Fibroblast of gingiva (primary cell): ENCODE measurements at regions not wholly inside any gene's neighbourhood (a gene's known extent, or its start where the extent isn't known, plus 50 kb on each side); places are given as distances from the start of the nearest gene placed in this dataset.

Experiments used
- DNase-seq: peaks from one replicate; pipeline ENCODE4 v3.0.0-alpha.2; 2011; ENCODE audit warnings: low read depth

DNA sequence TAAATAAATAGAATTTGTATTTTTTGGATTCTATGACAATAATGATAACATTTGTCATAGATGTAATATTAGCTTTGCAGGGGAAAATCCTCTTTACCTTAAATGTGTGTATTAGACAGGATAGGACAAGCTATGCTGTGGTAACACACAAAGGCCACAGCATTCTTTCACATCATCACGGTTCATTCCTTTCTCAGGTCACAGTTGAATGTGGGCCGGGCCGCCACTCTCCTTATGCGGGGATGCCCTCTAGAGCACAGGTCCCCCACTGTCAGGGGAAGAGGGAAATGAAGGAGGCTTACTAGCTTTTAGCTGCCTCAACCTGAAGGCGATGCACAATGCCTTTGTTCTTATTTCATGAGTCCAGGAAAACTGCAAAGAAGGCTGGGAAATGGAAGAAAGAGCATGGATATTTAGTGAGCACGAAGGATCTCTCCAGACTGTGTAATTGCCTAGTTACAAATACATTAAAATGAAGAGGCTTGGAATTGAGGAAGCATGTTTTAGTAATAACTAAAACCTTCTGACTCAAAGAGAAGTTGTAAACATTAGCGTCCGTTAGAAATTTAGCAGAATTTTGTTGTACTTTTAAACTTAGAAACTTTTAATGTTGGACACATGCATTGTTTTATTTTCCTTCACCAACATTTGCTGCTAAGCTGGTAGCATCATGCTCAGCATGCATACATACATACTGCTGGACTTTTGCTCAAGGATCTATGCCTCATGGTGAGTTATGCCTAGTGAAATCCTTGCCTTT, 248.9 kb upstream of the FOXQ1 start:
- DNase-seq: peak; percentile 15

DNA sequence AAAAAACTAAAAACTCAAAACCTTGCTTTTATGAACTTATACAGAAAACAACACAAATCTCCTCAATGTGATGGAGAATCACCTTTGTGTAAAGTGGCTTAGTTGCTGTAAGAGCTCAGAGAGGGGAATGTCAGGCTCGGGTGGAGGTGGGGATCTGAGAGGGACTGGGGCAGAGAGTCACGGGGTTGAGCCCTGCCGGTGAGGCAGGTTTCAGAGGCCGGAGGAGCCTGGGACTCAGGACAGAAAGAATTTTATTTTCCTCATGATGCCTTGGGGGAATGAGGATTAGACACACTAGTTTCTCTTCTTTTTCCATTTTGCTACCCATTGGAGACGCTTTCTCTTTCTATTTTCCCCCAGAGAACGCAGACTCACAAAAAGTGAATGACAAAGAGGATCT, 252.3 kb upstream of the FOXQ1 start:
- no peak for DNase-seq

DNA sequence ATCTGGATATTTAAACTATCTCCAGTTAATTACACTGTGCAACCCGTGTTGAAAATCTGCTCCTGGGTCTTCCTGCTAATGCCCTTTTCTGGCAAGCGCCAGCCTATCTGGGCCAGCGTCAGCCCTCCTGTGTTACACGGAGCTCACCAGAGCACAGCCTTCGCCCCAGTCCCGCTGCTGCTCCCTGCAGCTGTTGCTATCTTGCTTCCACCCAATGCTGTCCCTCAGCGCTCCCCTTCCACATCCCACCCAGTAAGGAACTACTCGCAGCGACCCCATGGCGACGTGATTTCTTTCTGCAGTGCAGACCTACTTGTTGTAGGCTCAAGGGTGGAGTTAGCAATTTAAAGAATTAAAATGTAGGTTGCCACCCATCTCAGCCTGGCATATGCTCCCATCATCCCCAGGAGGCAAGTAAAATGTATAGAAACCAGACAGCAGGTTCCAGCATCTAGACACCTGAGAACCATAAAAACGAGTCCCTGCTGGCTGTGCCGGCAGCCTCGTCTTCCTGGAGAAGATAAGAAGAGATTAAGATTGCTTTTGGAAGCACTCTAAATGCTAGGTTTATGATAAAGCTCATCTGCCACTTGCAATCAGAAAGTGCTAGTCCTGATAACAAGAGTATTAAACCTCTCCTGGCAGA, 254.3 kb upstream of the FOXQ1 start:
- DNase-seq: no peak

DNA sequence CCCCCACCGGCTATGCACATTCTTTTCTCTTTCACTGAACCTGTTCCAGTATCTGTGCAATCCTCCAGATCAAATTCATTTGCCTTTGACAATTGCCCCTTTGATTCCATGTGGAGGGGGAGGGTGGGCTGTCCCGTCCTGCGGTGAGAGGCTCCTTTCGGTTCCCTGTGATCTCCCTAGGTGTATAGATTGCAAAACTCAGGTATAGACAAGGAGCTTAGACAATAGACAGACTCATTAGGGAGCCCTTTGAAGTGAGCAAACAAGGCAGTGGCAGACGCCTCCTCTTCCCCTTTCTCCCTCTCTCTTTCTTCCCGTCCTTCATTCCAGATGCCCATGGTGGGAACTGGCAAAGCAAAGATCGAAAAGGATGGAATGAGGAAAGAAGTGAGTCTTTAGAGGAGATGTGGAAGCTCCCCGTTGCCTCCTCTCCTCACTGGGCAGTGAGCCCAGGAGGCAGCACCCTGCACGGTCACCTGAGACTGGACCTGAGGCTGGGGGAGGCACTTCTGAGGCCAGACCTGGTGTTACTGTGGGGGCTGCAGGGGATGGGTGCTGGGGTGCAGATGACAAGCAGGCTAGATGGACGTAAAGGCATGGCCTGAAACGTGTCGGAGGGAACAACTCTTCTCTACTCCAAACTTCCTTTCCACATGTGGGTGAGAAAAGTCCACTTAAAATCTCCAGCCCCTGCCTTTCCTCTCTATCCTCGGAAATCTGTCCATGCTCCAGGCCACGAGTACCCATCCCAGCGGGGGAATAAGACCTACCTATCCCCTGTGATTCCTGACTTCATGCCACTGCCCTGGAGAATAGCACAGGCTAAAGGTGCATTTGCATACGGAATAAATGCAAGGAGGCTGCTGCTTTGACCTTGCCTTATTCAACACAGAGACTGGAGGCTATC, 256.6 kb upstream of the FOXQ1 start:
- DNase-seq: no peak

DNA sequence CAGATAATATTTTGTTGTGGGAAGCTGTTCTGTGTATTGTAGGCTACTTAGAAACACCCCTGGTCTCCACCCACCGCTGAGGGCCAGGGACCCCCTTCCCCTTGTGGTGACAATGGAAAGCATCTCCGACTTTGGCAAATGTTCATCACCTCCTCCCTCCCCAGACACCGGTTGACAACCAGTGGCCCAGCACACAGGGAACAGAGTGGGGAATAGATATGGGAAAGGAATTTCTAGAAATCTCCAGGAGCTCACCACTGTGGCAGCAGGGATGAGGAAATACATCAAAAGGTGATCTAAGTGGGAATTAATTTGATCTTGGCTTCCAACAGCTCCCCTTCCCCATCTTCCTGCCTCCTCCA, 257.3 kb upstream of the FOXQ1 start:
- no peak for DNase-seq

DNA sequence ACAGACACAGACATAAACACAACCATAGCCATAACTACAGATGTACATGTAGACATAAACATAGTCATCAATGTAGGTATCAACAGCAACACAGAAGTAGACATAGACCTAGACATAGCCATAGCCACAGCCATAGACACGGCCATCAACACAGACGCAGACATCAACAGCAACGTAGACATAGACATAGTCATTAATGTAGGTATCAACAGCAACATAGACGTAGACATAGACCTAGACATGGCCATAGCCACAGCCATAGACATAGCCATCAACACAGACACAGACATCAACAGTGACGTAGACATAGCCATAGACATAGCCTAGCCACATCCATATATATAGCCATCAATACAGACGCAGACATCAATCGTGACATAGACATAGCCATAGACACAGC, 258.3 kb upstream of the FOXQ1 start:
- no peak for DNase-seq

DNA sequence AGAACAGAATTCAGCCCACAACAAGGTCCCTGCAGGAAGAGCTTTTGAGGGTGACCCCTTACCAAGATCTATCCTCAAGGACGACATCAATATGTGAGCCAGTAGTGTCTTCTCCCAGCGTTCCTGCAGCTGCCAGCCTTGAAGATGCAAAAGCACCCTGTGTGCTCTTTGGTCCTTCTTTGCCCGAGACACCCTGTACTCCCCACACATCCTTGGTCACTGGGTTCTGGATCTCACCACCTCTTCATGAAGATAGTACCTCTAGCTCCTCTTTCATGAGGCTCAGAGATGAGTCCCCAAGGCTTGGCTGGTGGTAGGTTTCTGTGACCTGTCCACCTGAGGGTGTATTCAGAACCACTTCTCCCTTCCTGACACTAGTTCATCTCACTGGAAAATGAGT, 259.6 kb upstream of the FOXQ1 start:
- DNase-seq: no peak

DNA sequence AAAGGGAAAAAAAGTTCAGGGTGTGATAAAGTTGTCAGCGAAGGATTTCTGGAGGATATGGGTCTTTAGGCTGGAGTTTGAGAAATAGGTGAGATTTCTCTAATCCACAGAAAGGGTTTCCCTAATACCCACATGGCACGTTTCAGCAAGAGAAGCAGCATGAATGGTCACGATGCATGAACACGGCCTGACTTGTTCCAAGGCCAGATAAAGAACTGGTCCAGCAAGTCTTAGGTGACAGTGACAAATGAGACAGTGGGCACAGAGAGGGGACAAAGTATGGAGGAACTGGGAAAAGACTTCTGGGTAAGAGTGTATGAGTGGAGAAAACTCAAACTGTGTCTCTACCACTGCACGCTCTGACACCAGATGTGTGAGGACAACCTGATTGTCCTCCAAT, 262.0 kb upstream of the FOXQ1 start:
- no peak for DNase-seq

DNA sequence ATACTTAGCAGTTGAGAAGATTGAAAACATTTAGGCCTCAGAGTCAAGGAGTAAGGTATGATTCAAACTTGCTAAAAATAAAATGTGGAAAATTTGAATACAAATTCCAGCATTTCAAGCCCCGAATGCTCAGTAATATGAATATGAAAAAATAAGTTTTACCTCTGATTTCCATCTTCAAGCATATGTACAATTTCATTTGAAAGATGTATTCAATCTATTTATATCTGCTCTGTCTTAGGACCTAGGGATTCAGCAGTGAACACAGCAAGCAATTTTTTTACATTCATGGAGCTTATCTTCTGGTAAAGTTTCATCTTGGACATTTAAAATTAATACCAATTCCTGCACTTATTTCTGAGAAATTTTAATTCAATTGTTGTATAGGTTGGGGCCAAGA, 262.7 kb upstream of the FOXQ1 start:
- no peak for DNase-seq

DNA sequence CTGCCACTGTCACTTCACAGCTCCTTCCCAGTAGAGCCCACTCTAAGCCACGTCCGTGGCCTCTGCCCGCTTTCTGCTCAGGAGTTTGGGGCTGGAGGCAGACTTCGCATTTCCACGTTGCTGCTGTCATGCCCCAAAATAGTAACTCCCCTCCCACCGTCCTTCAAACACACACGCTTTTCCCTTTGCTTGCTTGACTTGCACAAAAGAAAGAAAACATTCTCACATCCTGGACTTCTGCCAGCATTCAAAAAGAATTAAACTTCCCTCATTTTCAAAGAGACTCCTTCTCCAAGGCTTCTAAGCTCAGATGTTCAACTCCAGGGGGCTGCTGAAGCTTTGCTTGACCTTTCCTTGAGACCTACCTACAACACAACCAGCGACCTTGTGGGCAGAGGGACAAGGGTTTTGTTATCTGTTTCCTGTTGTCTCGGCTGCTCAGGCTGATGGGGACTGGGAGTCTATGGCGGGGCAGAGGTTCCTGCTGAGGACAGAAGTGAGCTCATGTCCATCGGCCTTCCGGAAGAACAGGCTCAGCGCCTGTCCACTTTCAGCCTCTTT, 263.8 kb upstream of the FOXQ1 start:
- DNase-seq: no peak

DNA sequence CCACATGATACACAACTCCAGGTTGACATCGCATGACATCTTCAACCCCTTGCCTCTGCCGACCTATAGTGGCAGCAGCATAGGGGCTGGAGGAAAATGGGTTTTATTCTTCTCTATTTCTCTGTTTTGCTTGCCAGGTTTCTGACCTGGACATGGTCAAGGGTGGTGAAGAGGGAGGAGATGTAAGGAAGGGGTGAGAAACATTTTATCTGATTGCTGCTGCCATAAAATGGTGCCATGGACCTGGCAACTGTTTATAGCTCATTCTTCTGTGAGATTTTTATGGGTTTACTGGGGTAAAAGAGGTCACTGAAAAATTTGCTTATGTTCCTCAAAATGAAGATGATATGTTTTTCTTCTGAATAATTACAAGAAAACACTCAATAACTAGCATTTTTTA, 266.7 kb upstream of the FOXQ1 start:
- DNase-seq: no peak

DNA sequence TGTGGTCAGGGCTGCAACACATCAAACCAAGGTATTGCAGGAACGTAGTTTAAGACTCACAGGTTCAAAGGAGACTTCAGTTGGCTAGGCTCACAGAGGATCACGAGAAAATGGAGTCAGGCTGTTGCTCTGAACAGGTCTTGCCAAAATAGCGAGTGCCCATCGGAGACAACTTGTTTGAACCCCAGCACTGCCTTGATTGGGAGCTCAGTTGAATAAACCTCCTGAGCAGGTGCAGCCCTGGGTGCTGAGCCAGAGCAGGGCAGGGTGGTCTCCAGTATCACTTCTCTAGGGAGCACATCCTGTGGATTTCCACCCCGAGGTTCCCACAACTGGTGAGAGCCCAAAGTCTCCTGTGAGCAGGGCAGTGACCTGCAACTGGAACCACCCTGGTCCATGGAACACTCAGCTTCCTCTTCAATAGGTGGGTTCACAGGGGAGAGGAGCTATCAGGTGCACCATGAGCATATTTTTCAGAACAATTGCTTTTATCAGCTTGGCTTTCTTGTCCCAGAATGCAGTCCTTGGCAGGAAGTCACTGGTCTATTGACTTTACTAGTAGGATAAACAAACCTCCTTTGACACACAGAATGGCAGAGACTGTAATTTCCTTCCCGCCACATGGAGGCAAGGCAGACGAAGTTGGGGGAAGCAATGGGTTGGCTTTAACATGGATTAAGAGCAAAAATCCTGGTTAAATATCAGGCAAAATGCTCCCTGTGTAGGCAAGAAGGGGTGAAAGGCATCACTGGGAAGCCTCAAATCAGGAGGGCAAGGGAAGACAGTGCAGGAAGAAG, 267.7 kb upstream of the FOXQ1 start:
- DNase-seq: no peak

DNA sequence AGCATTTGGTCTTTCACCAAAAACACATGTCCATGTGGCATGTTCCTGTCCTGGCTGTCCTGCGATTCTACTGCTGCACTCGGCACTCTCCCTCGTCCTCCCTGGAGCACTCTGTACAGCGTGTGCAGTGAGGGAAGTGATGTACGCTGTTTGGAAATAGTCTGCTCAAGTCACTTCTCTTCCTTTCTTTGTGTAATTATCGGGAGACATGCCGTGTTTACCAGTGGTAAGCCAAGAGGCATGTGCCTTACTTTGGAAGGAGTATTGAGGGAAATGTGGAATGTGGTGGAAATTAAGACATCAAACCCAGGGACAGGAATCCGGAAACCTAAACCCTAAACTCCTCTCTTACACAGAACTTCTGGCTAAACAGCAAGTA, 268.5 kb upstream of the FOXQ1 start:
- peak; percentile 88 for DNase-seq

DNA sequence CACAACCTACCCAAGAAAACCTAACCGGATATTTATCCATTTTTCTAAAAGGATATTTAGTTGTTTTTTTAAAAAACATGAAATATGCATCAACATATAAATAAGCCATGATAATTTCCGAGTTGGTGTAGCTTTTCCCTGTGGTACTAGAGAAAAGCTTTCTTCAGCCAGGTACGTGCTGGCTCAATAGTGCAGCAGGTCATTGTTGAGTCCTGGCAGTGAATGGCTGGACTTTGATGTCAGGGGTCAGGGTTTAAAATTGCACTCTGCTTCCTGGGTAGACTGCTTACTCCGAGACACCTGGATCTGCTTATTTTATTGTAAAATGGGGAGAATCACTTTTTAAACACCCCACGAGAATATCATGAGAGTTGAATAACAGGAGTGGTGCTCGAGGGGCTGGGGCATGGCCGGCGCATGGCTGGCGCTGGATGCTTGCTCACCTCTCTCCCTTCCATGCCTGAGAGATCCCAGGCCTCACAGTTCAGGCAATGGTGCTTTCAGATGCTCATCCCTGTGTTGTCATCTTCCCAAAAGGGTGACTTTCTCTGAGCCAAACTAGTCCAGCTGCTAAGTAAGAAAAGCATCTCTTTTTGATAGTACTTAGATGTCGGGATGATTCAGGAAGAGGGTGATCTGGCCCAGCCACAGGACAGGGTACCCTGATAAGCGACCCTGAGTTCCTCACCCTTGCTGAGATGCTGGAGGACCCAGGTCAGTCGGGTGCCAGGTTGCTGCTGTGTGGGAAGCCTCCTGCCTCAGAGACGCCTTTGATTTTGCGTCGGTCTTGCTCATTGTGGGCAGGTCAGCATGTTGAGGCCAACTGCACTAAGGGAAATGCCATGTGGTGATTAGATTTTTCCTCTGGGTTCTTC, 269.1 kb upstream of the FOXQ1 start:
- DNase-seq: no peak

DNA sequence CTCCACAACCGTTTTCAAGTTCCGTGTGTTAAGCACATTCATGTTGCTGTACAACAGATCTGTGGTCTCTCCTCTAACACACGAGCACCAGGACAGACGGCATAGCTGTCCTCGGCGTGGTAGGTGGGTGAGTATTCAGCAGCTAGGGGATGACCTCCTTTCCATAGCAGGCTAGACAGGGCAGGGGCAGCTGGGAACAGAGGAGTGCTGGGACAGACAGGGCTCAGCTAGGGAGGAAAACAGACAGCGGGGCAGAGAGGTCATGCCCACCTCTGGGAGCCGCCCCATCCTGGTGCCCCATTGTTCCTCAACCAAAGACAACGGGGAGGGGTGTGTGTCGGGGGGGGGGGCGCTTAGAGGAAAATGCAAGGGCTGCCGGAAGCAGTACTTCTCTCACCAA, 271.5 kb upstream of the FOXQ1 start:
- no peak for DNase-seq

DNA sequence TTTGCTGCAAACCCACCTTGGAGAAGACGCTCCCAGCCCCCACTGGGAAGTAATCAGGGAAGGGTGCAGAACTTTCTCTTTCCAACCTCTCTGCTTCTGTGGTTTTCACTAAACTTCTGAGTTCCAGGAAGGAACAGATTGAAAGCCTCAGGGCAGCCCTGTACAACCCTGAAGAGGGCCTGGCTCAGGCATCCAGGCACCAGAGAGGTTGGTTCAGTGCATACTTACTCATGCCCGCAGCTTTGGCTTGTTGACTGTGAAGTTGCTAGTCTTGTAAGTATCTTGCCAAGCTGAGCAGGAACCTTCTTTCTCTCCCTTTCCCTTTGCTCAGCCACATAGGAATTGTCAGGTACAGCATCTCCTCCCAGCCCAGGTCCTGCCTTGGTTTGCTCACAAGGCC, 272.2 kb upstream of the FOXQ1 start:
- DNase-seq: no peak

DNA sequence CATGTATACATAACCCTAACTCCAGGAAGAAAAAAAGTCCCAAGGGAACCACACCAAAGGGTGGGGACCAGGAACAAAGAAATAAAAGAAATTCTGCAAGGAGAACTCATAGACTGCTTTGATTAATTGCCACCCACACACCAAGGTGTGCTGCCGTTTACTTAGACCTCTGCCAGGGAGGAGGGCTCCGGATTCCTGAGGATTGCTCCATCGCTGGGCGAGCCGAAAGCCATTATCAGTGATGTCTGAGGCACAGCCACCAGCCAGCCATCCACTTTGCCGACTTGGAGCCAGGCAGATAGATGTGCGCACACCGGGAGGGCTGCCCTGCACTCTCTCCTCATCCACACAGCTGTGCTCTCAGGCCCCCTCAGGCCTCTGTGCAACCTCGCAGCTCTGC, 272.7 kb upstream of the FOXQ1 start:
- no peak for DNase-seq

DNA sequence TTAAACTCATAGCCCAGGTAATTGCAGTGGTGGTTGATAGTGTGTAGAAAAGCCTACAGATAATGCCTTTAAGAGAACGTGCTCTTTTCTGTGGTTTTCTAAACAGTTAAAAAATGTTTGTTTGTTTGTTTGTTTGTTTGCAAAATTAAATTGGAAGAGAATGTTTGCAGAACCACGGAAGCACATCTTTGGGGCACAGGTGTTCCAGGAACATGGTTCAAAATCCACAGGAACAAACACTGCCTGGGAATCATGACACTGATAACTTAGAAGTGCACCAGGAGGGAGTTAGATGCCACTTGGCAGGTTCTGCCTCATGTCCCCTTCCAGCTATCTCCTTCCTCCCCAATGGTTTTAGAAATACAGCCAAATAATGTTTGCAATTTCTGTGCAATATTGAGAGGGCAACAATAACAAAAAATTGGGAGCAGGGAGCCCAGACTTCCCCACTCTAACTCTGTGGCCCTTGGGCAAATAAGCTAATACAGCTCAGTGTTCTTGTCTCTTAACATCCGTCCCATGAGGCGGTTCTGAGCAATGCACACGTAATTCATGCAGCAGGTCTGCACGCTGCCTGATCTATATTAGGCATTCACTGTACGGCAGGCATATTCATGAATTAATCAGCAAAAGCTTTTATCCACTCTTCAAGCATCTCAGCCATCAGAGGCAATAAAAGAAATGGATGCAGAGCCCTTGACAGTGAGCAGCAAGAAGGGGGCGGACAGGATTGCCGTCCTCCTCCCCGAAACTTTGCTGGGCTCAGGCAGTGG, 274.3 kb upstream of the FOXQ1 start:
- DNase-seq: no peak

DNA sequence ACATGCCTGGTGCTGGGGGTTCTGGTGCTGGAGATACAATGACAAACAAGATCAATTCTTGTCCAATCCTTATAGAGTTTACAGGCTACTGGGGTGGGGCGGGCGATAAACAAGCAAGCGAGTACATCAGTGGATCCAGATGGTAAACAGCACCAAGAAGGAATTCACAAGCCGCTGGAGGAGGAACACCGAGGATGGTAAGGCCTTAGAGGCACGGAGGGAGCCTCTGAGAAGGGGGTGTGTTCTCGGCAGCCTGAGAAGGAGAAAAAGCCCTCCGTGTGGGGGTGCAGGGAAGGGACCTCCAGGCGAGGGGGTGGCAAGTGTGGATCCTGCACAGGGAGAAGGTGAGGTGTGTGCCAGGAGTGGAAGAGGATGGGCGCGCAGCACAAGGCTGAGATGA, 276.5 kb upstream of the FOXQ1 start:
- no peak for DNase-seq

DNA sequence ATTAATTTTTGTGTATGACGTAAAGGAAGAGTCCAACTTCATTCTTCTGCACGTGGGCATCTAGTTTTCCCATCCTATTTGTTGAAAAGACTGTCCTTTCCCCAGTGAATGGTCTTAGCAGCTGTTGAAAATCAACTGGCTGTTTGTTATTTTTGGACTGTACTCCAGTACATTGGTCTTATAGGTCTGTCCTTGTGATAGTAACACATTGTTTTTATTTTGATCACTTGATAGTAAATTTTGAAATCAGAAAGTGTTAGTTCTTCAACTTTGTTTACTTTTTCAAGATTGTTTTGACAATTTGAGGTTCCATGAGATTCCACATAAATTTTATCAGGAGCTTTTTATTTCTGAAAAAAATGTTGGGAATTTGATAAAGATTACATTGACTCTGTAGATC, 280.2 kb upstream of the FOXQ1 start:
- DNase-seq: peak; percentile 52
